ENCODE measurements at regions not wholly inside any gene's neighbourhood (a gene's known extent, or its start where the extent isn't known, plus 50 kb on each side); places are given as distances from the start of the nearest gene placed in this dataset.

GRCh38 chr16:26542198-26542597, 524.5 kb upstream of the C16orf82 start:
- H3K4me3 ChIP-seq (ENCODE audit: low read depth, low read length): no peak overlapping the region
- no peak for DNase-seq (ENCODE audit: low read depth, low spot score)
- in situ Hi-C loops (cut with HindIII; ENCODE audit: low sequenced_read_pairs): no loop called here
- TF ChIP-seq CTCF (IDR thresholded peaks at IDR 0.05; ENCODE audit: low read depth, low read length): no peak

- in situ Hi-C loops (cut with HindIII; ENCODE audit: low sequenced_read_pairs): no loop called here
These were observed 520.2 kb upstream of the C16orf82 start for GRCh38 chr16:26546573-26546972.

GRCh38 chr16:26547681-26548080, 519.0 kb upstream of the C16orf82 start:
- in situ Hi-C loops (cut with HindIII; ENCODE audit: low sequenced_read_pairs): no loop called here
- no peak overlapping the region for H3K4me3 ChIP-seq (ENCODE audit: low read depth, low read length)
- no peak for TF ChIP-seq CTCF (IDR thresholded peaks at IDR 0.05; ENCODE audit: low read depth, low read length)
- no peak for DNase-seq (ENCODE audit: low read depth, low spot score)

More at GRCh38 chr16:26546573-26546972, 520.2 kb upstream of the C16orf82 start:
- TF ChIP-seq CTCF (IDR thresholded peaks at IDR 0.05; ENCODE audit: low read depth, low read length): no peak
- no peak overlapping the region for H3K4me3 ChIP-seq (ENCODE audit: low read depth, low read length)
- DNase-seq (ENCODE audit: low read depth, low spot score): no peak

- no peak for TF ChIP-seq CTCF (IDR thresholded peaks at IDR 0.05; ENCODE audit: low read depth, low read length)
- in situ Hi-C loops (cut with HindIII; ENCODE audit: low sequenced_read_pairs): no loop called here
- DNase-seq (ENCODE audit: low read depth, low spot score): no peak
- no peak overlapping the region for H3K4me3 ChIP-seq (ENCODE audit: low read depth, low read length)
These were observed 516.6 kb upstream of the C16orf82 start for GRCh38 chr16:26550111-26550610.

GRCh38 chr16:26554030-26554429, 512.7 kb upstream of the C16orf82 start:
- no peak for TF ChIP-seq CTCF (IDR thresholded peaks at IDR 0.05; ENCODE audit: low read depth, low read length)
- no peak for DNase-seq (ENCODE audit: low read depth, low spot score)

GRCh38 chr16:26561303-26561702, 505.4 kb upstream of the C16orf82 start:
- no peak overlapping the region for H3K4me3 ChIP-seq (ENCODE audit: low read depth, low read length)
- in situ Hi-C loops (cut with HindIII; ENCODE audit: low sequenced_read_pairs): no loop called here
- no peak for DNase-seq (ENCODE audit: low read depth, low spot score)
- no peak for TF ChIP-seq CTCF (IDR thresholded peaks at IDR 0.05; ENCODE audit: low read depth, low read length)

More at GRCh38 chr16:26554030-26554429, 512.7 kb upstream of the C16orf82 start:
- no peak overlapping the region for H3K4me3 ChIP-seq (ENCODE audit: low read depth, low read length)
- in situ Hi-C loops (cut with HindIII; ENCODE audit: low sequenced_read_pairs): no loop called here

GRCh38 chr16:26563018-26563417, 503.7 kb upstream of the C16orf82 start:
- in situ Hi-C loops (cut with HindIII; ENCODE audit: low sequenced_read_pairs): no loop called here
- TF ChIP-seq CTCF (IDR thresholded peaks at IDR 0.05; ENCODE audit: low read depth, low read length): no peak
- no peak for DNase-seq (ENCODE audit: low read depth, low spot score)
- H3K4me3 ChIP-seq (ENCODE audit: low read depth, low read length): no peak overlapping the region

Data from astrocyte of the spinal cord (primary cell).